KMS-11 (cell line): ENCODE measurements at regions not wholly inside any gene's neighbourhood (a gene's known extent, or its start where the extent isn't known, plus 50 kb on each side); places are given as distances from the start of the nearest gene placed in this dataset.
"Not testable (repeated sequence)": the region's sequence is repeated elsewhere in the genome, so short reads cannot be mapped to it uniquely, and the experiment has no call there.

Source experiments
- H2AFZ ChIP-seq: fragments of 200-600 bp; sonication (generic); 2 replicates; pipeline ENCODE4 v1.6.1; 2016; ENCODE audit warnings: antibody characterized with exemption, mixed run types, low read depth
- H3K27ac ChIP-seq: fragments of 200-600 bp; sonication (generic); 2 replicates; pipeline ENCODE4 v1.6.1; 2016; ENCODE audit warnings: mild to moderate bottlenecking, mixed run types
- H3K27me3 ChIP-seq: fragments of 200-600 bp; sonication (generic); 2 replicates; pipeline ENCODE4 v1.6.1; 2017; ENCODE audit warnings: mild to moderate bottlenecking, low read depth, mixed run types, moderate library complexity; ENCODE audit not compliant: insufficient read depth
- H3K36me3 ChIP-seq: fragments of 200-600 bp; sonication (generic); 2 replicates; pipeline ENCODE4 v1.6.1; 2017; ENCODE audit warnings: mild to moderate bottlenecking, mixed run types; ENCODE audit not compliant: insufficient read depth
- H3K4me1 ChIP-seq: fragments of 200-600 bp; sonication (generic); 2 replicates; pipeline ENCODE4 v1.6.1; 2016; ENCODE audit warnings: mild to moderate bottlenecking, low read depth, mixed run types; ENCODE audit not compliant: poor library complexity, severe bottlenecking
- H3K4me2 ChIP-seq: fragments of 200-600 bp; sonication (generic); 2 replicates; pipeline ENCODE4 v1.7.0; 2016; ENCODE audit warnings: mild to moderate bottlenecking, mixed run types
- H3K4me3 ChIP-seq: fragments of 200-600 bp; sonication (generic); IDR thresholded peaks from 2 replicates; pipeline ENCODE4 v1.6.1; 2017; ENCODE audit warnings: low read depth, low read length, mixed read lengths; ENCODE audit not compliant: insufficient read depth
- H3K79me2 ChIP-seq: fragments of 200-600 bp; sonication (generic); 2 replicates; pipeline ENCODE4 v1.6.1; 2016; ENCODE audit warnings: low read depth, mixed run types; ENCODE audit not compliant: insufficient read depth
- H3K9ac ChIP-seq: fragments of 200-600 bp; sonication (generic); 2 replicates; pipeline ENCODE4 v1.6.1; 2016; ENCODE audit warnings: mild to moderate bottlenecking, mixed run types
- H4K20me1 ChIP-seq: fragments of 200-600 bp; sonication (generic); 2 replicates; pipeline ENCODE4 v1.6.1; 2016; ENCODE audit warnings: mild to moderate bottlenecking, mixed run types; ENCODE audit not compliant: insufficient read depth
- TF ChIP-seq, protein P1 (sequence below): fragments of 200-600 bp; sonication (generic); conservative IDR thresholded peaks from 2 replicates; pipeline ENCODE4 v1.6.1; 2017; ENCODE audit warnings: low read depth, mild to moderate bottlenecking, antibody characterized with exemption, low read length, moderate library complexity, mixed read lengths

DNA sequence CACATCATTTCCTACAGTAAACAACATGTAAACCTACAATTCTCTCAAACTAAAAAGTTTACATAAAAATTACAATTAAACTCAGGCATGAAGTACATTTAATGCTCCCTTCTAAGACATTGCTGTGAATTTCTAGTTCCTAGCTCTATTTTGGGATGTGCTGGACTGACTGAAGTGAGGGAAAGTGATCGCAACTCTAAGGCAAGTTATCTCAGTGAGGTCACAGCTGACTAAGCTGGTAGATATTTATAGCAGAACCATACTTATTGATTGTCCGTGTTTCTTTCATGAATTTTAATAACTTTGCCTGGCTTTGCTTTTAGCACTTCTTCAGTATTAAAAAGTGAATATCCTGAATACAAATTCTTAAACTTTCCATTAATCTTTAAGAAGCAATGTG lies 570.4 kb upstream of the GALNTL6 start:
- no peaks in the 10 kb centered on the region for H4K20me1 ChIP-seq
- H3K4me2 ChIP-seq: no peak overlapping the region
- H3K4me1 ChIP-seq: no peaks in the 10 kb centered on the region
- H2AFZ ChIP-seq: no peak overlapping the region
- H3K4me3 ChIP-seq: no peak overlapping the region
- no peaks in the 10 kb centered on the region for H3K27me3 ChIP-seq
- H3K27ac ChIP-seq: no peak overlapping the region
- no peaks in the 10 kb centered on the region for H3K79me2 ChIP-seq
- TF ChIP-seq, protein P1, sequence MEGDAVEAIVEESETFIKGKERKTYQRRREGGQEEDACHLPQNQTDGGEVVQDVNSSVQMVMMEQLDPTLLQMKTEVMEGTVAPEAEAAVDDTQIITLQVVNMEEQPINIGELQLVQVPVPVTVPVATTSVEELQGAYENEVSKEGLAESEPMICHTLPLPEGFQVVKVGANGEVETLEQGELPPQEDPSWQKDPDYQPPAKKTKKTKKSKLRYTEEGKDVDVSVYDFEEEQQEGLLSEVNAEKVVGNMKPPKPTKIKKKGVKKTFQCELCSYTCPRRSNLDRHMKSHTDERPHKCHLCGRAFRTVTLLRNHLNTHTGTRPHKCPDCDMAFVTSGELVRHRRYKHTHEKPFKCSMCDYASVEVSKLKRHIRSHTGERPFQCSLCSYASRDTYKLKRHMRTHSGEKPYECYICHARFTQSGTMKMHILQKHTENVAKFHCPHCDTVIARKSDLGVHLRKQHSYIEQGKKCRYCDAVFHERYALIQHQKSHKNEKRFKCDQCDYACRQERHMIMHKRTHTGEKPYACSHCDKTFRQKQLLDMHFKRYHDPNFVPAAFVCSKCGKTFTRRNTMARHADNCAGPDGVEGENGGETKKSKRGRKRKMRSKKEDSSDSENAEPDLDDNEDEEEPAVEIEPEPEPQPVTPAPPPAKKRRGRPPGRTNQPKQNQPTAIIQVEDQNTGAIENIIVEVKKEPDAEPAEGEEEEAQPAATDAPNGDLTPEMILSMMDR: no peak
- H3K36me3 ChIP-seq: no peaks in the 10 kb centered on the region
- H3K9ac ChIP-seq: no peak overlapping the region

- Histone ChIP-seq H3K79me2 (no peaks in the 10 kb centered on the region), H3K36me3 (no peaks in the 10 kb centered on the region), H3K4me3 (no peak overlapping the region), H3K4me2 (no peak overlapping the region), H3K4me1 (no peaks in the 10 kb centered on the region), H3K9ac (no peak overlapping the region), H3K27ac (no peak overlapping the region), H4K20me1 (no peaks in the 10 kb centered on the region), H2AFZ (no peak overlapping the region), H3K27me3 (no peaks in the 10 kb centered on the region)
- TF ChIP-seq, protein P1: no peak
Measured at GRCh38 chr4:171239196-171239595, 574.0 kb upstream of the GALNTL6 start.

- H3K9ac ChIP-seq: no peak overlapping the region
- TF ChIP-seq, protein P1: no peak
- no peak overlapping the region for H3K4me2 ChIP-seq
- no peaks in the 10 kb centered on the region for H4K20me1 ChIP-seq
- no peaks in the 10 kb centered on the region for H3K36me3 ChIP-seq
- H2AFZ ChIP-seq: no peak overlapping the region
- H3K4me3 ChIP-seq: no peak overlapping the region
- no peak overlapping the region for H3K27ac ChIP-seq
- H3K4me1 ChIP-seq: no peaks in the 10 kb centered on the region
- no peaks in the 10 kb centered on the region for H3K79me2 ChIP-seq
- no peaks in the 10 kb centered on the region for H3K27me3 ChIP-seq
Measured at GRCh38 chr4:171235521-171235920, 577.7 kb upstream of the GALNTL6 start.

GRCh38 chr4:171229354-171229753 lies 583.9 kb upstream of the GALNTL6 start:
- H4K20me1 ChIP-seq, H3K27me3 ChIP-seq, H2AFZ ChIP-seq, H3K4me2 ChIP-seq, H3K4me3 ChIP-seq, H3K4me1 ChIP-seq, H3K79me2 ChIP-seq, H3K36me3 ChIP-seq, H3K27ac ChIP-seq, H3K9ac ChIP-seq: not testable (repeated sequence)

- TF ChIP-seq, protein P1: no peak
- H3K27ac ChIP-seq: no peak overlapping the region
- no peaks in the 10 kb centered on the region for H4K20me1 ChIP-seq
- no peak overlapping the region for H3K4me2 ChIP-seq
- no peak overlapping the region for H3K9ac ChIP-seq
- no peak overlapping the region for H2AFZ ChIP-seq
- no peak overlapping the region for H3K4me3 ChIP-seq
- H3K36me3 ChIP-seq: no peaks in the 10 kb centered on the region
- H3K27me3 ChIP-seq: no peaks in the 10 kb centered on the region
- H3K79me2 ChIP-seq: no peaks in the 10 kb centered on the region
- no peaks in the 10 kb centered on the region for H3K4me1 ChIP-seq
Measured at GRCh38 chr4:171221181-171221580, 592.0 kb upstream of the GALNTL6 start.
